ENCODE measurements at regions not wholly inside any gene's neighbourhood (a gene's known extent, or its start where the extent isn't known, plus 50 kb on each side); places are given as distances from the start of the nearest gene placed in this dataset.

- Histone ChIP-seq H3K4me1 (ENCODE audit: control insufficient read depth, insufficient read depth, low read length) (peaks cover 10% of the 10 kb centered on the region; the same call in 1 of the 2 replicates), H3K27me3 (ENCODE audit: control insufficient read depth, insufficient read depth, low read length) (no peaks in the 10 kb centered on the region), H3K9me3 (ENCODE audit: control insufficient read depth, insufficient read depth, low read depth, low read length) (no peaks in the 10 kb centered on the region), H3K27ac (ENCODE audit: low read depth, low read length) (no peak overlapping the region), H3K36me3 (ENCODE audit: control insufficient read depth, insufficient read depth, low read length) (no peaks in the 10 kb centered on the region), H3K9ac (ENCODE audit: low read length) (no peak overlapping the region), H3K4me3 (ENCODE audit: low read depth, low read length) (no peak overlapping the region)
Observed at GRCh38 chr15:54843006-54843405, 353.7 kb downstream of the RSL24D1 start.

DNA sequence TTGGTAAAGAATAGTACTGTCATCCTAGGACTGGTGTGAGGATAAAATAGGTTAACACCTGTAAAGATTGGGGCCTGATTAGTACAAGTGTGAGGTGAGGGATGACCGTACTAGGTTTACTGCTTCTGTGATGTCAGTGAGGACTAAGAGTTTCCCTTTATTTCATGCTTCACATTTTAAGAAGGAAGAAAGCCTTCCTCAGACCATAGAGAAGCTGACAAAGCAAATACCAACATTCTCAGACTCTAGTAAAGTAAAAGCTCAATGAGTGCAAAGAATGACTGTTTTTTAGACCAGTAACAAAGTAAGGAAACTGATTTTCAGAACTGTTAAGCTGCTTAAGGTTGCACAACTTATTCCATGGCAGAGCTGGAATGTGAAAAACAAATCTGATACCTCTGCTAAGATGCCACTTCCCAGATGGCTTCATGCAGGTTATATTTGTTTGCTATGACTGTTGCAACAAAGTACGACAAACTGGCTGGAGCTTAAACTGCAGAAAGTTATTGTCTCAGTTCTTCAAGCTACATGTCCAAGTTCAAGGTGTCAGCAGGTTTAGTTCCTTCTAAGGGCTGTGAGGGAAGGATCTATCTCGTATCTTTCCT lies 354.9 kb downstream of the RSL24D1 start:
- Histone ChIP-seq H3K4me1 (ENCODE audit: control insufficient read depth, insufficient read depth, low read length) (peaks cover 10% of the 10 kb centered on the region; the same call in 1 of the 2 replicates), H3K27ac (ENCODE audit: low read depth, low read length) (no peak overlapping the region), H3K9ac (ENCODE audit: low read length) (no peak overlapping the region), H3K4me3 (ENCODE audit: low read depth, low read length) (no peak overlapping the region), H3K36me3 (ENCODE audit: control insufficient read depth, insufficient read depth, low read length) (no peaks in the 10 kb centered on the region), H3K9me3 (ENCODE audit: control insufficient read depth, insufficient read depth, low read depth, low read length) (no peaks in the 10 kb centered on the region), H3K27me3 (ENCODE audit: control insufficient read depth, insufficient read depth, low read length) (no peaks in the 10 kb centered on the region)

- no peaks in the 10 kb centered on the region for H3K27me3 ChIP-seq (ENCODE audit: control insufficient read depth, insufficient read depth, low read length)
- no peaks in the 10 kb centered on the region for H3K9me3 ChIP-seq (ENCODE audit: control insufficient read depth, insufficient read depth, low read depth, low read length)
- H3K36me3 ChIP-seq (ENCODE audit: control insufficient read depth, insufficient read depth, low read length) = no peaks in the 10 kb centered on the region
- no peak overlapping the region for H3K4me3 ChIP-seq (ENCODE audit: low read depth, low read length)
- H3K27ac ChIP-seq (ENCODE audit: low read depth, low read length) = no peak overlapping the region
- H3K4me1 ChIP-seq (ENCODE audit: control insufficient read depth, insufficient read depth, low read length) = peaks cover 10% of the 10 kb centered on the region; the same call in 1 of the 2 replicates
- no peak overlapping the region for H3K9ac ChIP-seq (ENCODE audit: low read length)
Observed at GRCh38 chr15:54840621-54841398, 355.9 kb downstream of the RSL24D1 start.

GRCh38 chr15:54839379-54839778 lies 357.4 kb downstream of the RSL24D1 start:
- Histone ChIP-seq H3K27ac (ENCODE audit: low read depth, low read length) (no peak overlapping the region), H3K9me3 (ENCODE audit: control insufficient read depth, insufficient read depth, low read depth, low read length) (no peaks in the 10 kb centered on the region), H3K9ac (ENCODE audit: low read length) (no peak overlapping the region), H3K36me3 (ENCODE audit: control insufficient read depth, insufficient read depth, low read length) (no peaks in the 10 kb centered on the region), H3K4me1 (ENCODE audit: control insufficient read depth, insufficient read depth, low read length) (peaks cover 10% of the 10 kb centered on the region; the same call in 1 of the 2 replicates), H3K27me3 (ENCODE audit: control insufficient read depth, insufficient read depth, low read length) (no peaks in the 10 kb centered on the region), H3K4me3 (ENCODE audit: low read depth, low read length) (no peak overlapping the region)

DNA sequence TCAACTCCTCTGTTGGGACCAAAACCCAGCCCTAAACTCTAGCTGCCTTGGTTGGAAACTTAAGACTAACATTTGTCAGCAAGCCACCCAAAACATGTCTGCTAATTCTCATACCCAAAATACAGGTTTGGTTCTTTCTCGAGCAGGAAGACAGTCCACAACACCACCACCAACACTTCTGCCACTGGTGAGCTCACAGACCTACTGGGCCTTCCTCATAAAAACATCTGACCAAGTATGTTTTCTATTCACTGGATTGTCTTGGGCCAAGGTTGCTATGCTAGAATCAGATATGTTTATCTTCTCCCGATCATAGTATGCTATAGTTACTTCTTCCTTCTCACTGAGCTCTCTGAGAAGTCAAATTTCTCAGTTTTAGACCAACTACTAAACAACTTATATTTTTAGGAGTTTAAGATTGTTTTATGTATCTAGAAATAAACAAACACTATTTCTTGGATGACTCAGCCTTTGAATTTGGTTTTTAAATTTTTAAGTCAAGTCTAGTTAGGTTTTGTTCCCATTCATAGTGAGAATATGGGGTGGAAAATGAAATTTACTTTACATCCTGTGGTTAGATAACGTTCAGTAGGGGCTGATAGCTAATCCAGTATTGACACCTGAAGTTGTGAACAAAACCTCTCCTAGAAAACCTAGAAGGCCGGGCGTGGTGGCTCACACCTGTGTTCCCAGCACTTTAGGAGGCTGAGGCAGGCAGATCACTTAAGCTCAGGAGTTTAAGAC lies 360.5 kb downstream of the RSL24D1 start:
- H3K9ac ChIP-seq (ENCODE audit: low read length) = no peak overlapping the region
- no peaks in the 10 kb centered on the region for H3K36me3 ChIP-seq (ENCODE audit: control insufficient read depth, insufficient read depth, low read length)
- no peak overlapping the region for H3K27ac ChIP-seq (ENCODE audit: low read depth, low read length)
- H3K9me3 ChIP-seq (ENCODE audit: control insufficient read depth, insufficient read depth, low read depth, low read length) = no peaks in the 10 kb centered on the region
- H3K4me3 ChIP-seq (ENCODE audit: low read depth, low read length) = no peak overlapping the region
- H3K4me1 ChIP-seq (ENCODE audit: control insufficient read depth, insufficient read depth, low read length) = peaks cover 10% of the 10 kb centered on the region; the same call in 1 of the 2 replicates
- no peaks in the 10 kb centered on the region for H3K27me3 ChIP-seq (ENCODE audit: control insufficient read depth, insufficient read depth, low read length)

DNA sequence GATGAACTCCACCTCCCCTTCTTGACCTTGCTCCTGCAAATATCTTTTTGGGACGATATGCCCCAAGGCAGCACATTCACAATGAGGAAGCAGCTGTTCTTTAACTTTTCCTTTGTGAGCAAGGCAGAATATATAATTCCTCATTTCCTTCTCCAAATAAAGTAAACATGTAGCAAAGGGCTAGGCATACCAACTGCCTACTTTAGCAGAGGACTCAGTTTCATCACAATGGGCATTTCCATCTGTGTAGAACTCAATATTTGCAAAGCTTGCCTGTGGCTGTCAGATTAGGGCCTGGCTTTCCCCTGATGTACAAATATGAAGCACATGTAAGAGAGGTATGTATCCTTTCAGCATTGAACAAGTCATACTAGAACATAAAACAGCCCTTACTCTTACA lies 366.9 kb downstream of the RSL24D1 start:
- Histone ChIP-seq H3K4me3 (ENCODE audit: low read depth, low read length) (no peak overlapping the region), H3K9ac (ENCODE audit: low read length) (no peak overlapping the region), H3K27me3 (ENCODE audit: control insufficient read depth, insufficient read depth, low read length) (no peaks in the 10 kb centered on the region), H3K9me3 (ENCODE audit: control insufficient read depth, insufficient read depth, low read depth, low read length) (peaks cover 4% of the 10 kb centered on the region; the same call in 1 of the 2 replicates), H3K27ac (ENCODE audit: low read depth, low read length) (no peak overlapping the region), H3K36me3 (ENCODE audit: control insufficient read depth, insufficient read depth, low read length) (no peaks in the 10 kb centered on the region), H3K4me1 (ENCODE audit: control insufficient read depth, insufficient read depth, low read length) (no peaks in the 10 kb centered on the region)

DNA sequence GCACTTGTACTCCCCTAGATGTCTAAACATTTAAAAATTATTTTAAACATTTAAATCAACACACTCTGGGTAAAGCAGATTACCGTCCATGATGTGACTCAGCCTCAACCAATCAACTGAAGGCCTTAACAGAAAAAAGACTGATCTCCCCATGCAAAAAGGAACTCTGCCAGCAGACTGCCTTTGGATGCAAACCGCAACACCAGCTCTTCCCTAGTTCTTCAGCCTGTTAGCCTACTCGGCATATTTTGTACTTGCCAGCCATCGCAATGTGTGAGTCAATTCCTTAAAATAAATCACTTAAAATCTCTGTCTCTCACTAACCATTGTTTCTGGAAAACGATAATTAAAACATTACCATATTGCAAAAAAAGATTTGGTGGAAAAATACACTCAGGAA lies 375.9 kb downstream of the RSL24D1 start:
- no peak overlapping the region for H3K27ac ChIP-seq (ENCODE audit: low read depth, low read length)
- H3K9ac ChIP-seq (ENCODE audit: low read length) = no peak overlapping the region
- no peaks in the 10 kb centered on the region for H3K27me3 ChIP-seq (ENCODE audit: control insufficient read depth, insufficient read depth, low read length)
- no peak overlapping the region for H3K4me3 ChIP-seq (ENCODE audit: low read depth, low read length)
- H3K4me1 ChIP-seq (ENCODE audit: control insufficient read depth, insufficient read depth, low read length) = no peaks in the 10 kb centered on the region
- no peaks in the 10 kb centered on the region for H3K36me3 ChIP-seq (ENCODE audit: control insufficient read depth, insufficient read depth, low read length)
- H3K9me3 ChIP-seq (ENCODE audit: control insufficient read depth, insufficient read depth, low read depth, low read length) = no peaks in the 10 kb centered on the region

DNA sequence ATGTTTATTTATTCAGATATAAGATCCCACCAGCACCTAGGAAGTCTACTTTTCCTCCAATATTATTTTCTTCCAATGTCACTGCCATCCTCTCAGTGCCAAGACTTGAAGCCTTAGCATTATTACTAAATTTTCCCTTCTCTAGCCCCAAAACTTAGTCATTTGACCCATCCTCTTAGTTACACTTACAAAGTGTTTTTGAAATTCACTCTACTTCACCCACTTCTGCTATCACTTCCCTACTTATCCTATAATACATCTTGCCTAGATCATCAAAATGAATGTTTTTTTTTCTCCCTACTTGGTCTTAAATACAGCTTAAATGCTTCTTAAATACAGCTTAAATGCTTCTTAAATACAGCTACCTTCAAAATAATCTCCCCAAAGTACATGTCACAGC lies 376.6 kb downstream of the RSL24D1 start:
- H3K4me1 ChIP-seq (ENCODE audit: control insufficient read depth, insufficient read depth, low read length) = no peaks in the 10 kb centered on the region
- no peaks in the 10 kb centered on the region for H3K27me3 ChIP-seq (ENCODE audit: control insufficient read depth, insufficient read depth, low read length)
- H3K9ac ChIP-seq (ENCODE audit: low read length) = no peak overlapping the region
- no peak overlapping the region for H3K27ac ChIP-seq (ENCODE audit: low read depth, low read length)
- H3K4me3 ChIP-seq (ENCODE audit: low read depth, low read length) = no peak overlapping the region
- no peaks in the 10 kb centered on the region for H3K9me3 ChIP-seq (ENCODE audit: control insufficient read depth, insufficient read depth, low read depth, low read length)
- H3K36me3 ChIP-seq (ENCODE audit: control insufficient read depth, insufficient read depth, low read length) = no peaks in the 10 kb centered on the region

GRCh38 chr15:54816401-54816800 lies 380.3 kb downstream of the RSL24D1 start:
- H3K9ac ChIP-seq (ENCODE audit: low read length) = no peak overlapping the region
- no peak overlapping the region for H3K4me3 ChIP-seq (ENCODE audit: low read depth, low read length)
- no peaks in the 10 kb centered on the region for H3K36me3 ChIP-seq (ENCODE audit: control insufficient read depth, insufficient read depth, low read length)
- no peaks in the 10 kb centered on the region for H3K4me1 ChIP-seq (ENCODE audit: control insufficient read depth, insufficient read depth, low read length)
- no peaks in the 10 kb centered on the region for H3K27me3 ChIP-seq (ENCODE audit: control insufficient read depth, insufficient read depth, low read length)
- H3K9me3 ChIP-seq (ENCODE audit: control insufficient read depth, insufficient read depth, low read depth, low read length) = peaks cover 3% of the 10 kb centered on the region; the same call in 1 of the 2 replicates
- no peak overlapping the region for H3K27ac ChIP-seq (ENCODE audit: low read depth, low read length)

- Histone ChIP-seq H3K27me3 (ENCODE audit: control insufficient read depth, insufficient read depth, low read length) (no peaks in the 10 kb centered on the region), H3K9me3 (ENCODE audit: control insufficient read depth, insufficient read depth, low read depth, low read length) (peaks cover 3% of the 10 kb centered on the region; the same call in 1 of the 2 replicates), H3K9ac (ENCODE audit: low read length) (no peak overlapping the region), H3K27ac (ENCODE audit: low read depth, low read length) (no peak overlapping the region), H3K4me3 (ENCODE audit: low read depth, low read length) (no peak overlapping the region), H3K36me3 (ENCODE audit: control insufficient read depth, insufficient read depth, low read length) (no peaks in the 10 kb centered on the region), H3K4me1 (ENCODE audit: control insufficient read depth, insufficient read depth, low read length) (no peaks in the 10 kb centered on the region)
Observed at GRCh38 chr15:54815556-54815955, 381.2 kb downstream of the RSL24D1 start.

GRCh38 chr15:54812383-54812782 lies 384.4 kb downstream of the RSL24D1 start:
- H3K9me3 ChIP-seq (ENCODE audit: control insufficient read depth, insufficient read depth, low read depth, low read length) = peaks cover 3% of the 10 kb centered on the region; the same call in 1 of the 2 replicates
- no peaks in the 10 kb centered on the region for H3K4me1 ChIP-seq (ENCODE audit: control insufficient read depth, insufficient read depth, low read length)
- H3K27me3 ChIP-seq (ENCODE audit: control insufficient read depth, insufficient read depth, low read length) = no peaks in the 10 kb centered on the region
- H3K27ac ChIP-seq (ENCODE audit: low read depth, low read length) = no peak overlapping the region
- no peak overlapping the region for H3K4me3 ChIP-seq (ENCODE audit: low read depth, low read length)
- no peak overlapping the region for H3K9ac ChIP-seq (ENCODE audit: low read length)
- H3K36me3 ChIP-seq (ENCODE audit: control insufficient read depth, insufficient read depth, low read length) = no peaks in the 10 kb centered on the region
